GM10266 (cell line): ENCODE measurements at regions not wholly inside any gene's neighbourhood (a gene's known extent, or its start where the extent isn't known, plus 50 kb on each side); places are given as distances from the start of the nearest gene placed in this dataset.

Experiments
- DNase-seq: peaks from one replicate; pipeline ENCODE4 v3.0.0; 2012; ENCODE audit errors: extremely low spot score
- CTCF ChIP-seq: IDR thresholded peaks from 2 replicates; pipeline ENCODE4 v1.5.1; 2012; ENCODE audit warnings: mild to moderate bottlenecking, low read depth; ENCODE audit not compliant: control insufficient read depth, insufficient read depth; ENCODE audit errors: missing control alignments

DNA sequence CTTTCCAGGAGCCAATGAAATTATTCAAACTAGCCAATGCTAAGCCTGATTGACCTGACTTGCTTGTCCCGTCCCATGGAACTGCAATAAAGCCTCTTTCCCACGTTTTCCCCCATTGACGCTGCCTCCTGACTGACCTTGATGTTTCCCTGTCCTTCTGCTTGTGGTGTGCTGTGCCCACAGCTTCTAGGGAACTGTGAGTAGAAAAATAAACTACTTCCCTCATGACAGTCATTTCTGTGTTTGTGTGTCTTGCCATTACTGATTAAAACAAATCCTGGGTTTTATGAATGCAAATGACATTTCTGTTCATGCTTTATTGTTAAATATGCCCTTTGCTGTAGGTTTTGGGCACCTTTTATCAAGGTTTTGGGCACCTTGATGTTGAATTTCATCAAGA lies 91.3 kb upstream of the ABI1 start:
- TF ChIP-seq CTCF: no peak
- no peak for DNase-seq

GRCh38 chr10:26951650-26952049 lies 90.9 kb upstream of the ABI1 start:
- no peak for TF ChIP-seq CTCF
- no peak for DNase-seq

- no peak for TF ChIP-seq CTCF
- no peak for DNase-seq
These were observed 90.2 kb upstream of the ABI1 start for GRCh38 chr10:26950934-26951333.

DNA sequence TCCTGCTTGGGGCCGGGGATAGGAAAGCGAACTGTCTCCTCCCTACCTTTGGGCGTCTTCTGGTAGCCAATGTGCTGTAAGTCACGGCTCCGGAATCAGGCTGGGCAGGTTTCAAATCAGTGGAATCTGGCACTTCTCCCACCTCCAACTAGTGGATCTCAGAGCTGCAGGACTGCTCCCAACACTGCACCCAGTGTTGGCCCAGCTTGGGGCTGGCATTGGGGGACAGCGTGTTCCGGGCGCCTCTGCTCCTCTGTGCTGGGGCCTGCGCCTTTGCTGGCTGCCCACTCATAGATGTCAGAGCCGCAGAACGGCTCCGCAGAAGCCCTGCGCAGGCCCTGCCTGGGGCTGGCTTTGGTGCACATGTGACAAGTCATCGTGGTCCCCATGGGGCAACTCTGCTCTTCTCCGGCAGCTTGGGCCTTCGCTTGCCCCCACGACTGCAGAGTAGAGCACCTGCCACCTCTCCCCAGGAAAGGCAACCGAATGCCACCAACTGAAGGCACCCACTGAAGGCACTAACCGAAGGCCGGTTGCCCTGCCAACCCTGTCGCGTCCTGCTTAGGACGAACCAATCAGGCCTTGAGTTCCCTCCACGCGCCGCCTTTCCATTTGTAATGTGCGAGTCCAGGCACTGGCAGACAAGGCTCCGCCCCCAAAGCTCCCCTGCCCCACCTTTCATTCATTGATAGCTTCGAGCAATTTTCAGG lies 85.5 kb upstream of the ABI1 start:
- no peak for DNase-seq
- TF ChIP-seq CTCF: no peak

- DNase-seq: no peak
- TF ChIP-seq CTCF: no peak
These were observed 83.6 kb upstream of the ABI1 start for GRCh38 chr10:26944261-26944882.

DNA sequence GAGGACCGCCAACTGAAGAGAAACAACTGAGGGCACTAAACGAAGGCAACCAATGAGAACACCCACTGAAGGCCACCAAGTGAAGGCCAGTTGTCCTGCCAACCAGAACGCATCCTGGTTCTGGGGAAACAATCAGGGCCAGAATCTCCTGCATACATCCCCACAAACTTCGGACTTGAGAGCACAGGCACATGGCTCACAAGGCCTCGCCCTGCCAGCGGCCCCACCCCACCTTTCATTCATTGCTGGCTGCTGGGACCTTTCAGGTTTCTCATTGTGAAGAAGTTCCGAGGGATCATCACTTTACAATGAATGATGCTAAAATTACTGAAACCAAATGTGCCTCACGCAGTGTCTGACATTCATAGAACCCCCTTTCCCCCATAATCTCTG lies 79.2 kb upstream of the ABI1 start:
- no peak for DNase-seq
- TF ChIP-seq CTCF: no peak

- no peak for TF ChIP-seq CTCF
These were observed 78.7 kb upstream of the ABI1 start for GRCh38 chr10:26939290-26939961.

More at GRCh38 chr10:26939290-26939961, 78.7 kb upstream of the ABI1 start:
- DNase-seq: no peak
